Sigmoid colon (tissue), 6 donors: ENCODE measurements at regions not wholly inside any gene's neighbourhood (a gene's known extent, or its start where the extent isn't known, plus 50 kb on each side); places are given as distances from the start of the nearest gene placed in this dataset.

ENCODE experiments used
- DNase-seq: peaks from one replicate; pipeline ENCODE4 v3.0.0-alpha.2; 2019
- H3K27ac ChIP-seq, 4 donors: fragments of 200-600 bp; sonication (generic); one replicate each; pipeline ENCODE4 v1.5.1; 2016 to 2019; ENCODE audit warnings: mild to moderate bottlenecking in 1 of 4
- H3K27me3 ChIP-seq, 3 donors: fragments of 200-600 bp; sonication (generic); one replicate each; pipeline ENCODE4 v1.5.1; 2019; ENCODE audit warnings: mild to moderate bottlenecking in 1 of 3
- H3K36me3 ChIP-seq, 4 donors: fragments of 200-600 bp; sonication (generic); one replicate each; pipeline ENCODE4 v1.5.1; 2016 to 2019
- H3K4me1 ChIP-seq, 4 donors: fragments of 200-600 bp; sonication (generic); one replicate each; pipeline ENCODE4 v1.5.1; 2017 to 2019
- H3K4me3 ChIP-seq, 4 donors: fragments of 200-600 bp; sonication (generic); one replicate each; pipeline ENCODE4 v1.5.1; 2017 to 2019; ENCODE audit warnings: mild to moderate bottlenecking in 2 of 4, moderate library complexity in 1 of 4
- H3K9me3 ChIP-seq, 4 donors: fragments of 200-600 bp in 3 of 4; sonication (generic) in 3 of 4; one replicate each; pipeline versions ENCODE4 v1.5.1 to v1.6.1; 2013 to 2019
- EP300 ChIP-seq, 4 donors: sonication (generic); formaldehyde crosslinking; IDR thresholded peaks; one replicate each; pipeline ENCODE4 v1.6.1; 2017; ENCODE audit warnings: antibody characterized with exemption in 4 of 4
- POLR2A ChIP-seq, 2 donors: fragments of 450-650 bp; IDR thresholded peaks; one replicate each; pipeline ENCODE4 v1.6.1; 2016; ENCODE audit warnings: antibody characterized with exemption in 2 of 2, mild to moderate bottlenecking in 2 of 2, moderate library complexity in 2 of 2
- POLR2AphosphoS5 ChIP-seq, 4 donors: sonication (generic); formaldehyde crosslinking; IDR thresholded peaks; one replicate each; pipeline ENCODE4 v1.6.1; 2017; ENCODE audit warnings: antibody characterized with exemption in 4 of 4
- WGBS, 2 donors: extraction: QIAGEN DNeasy Blood & Tissue Kit; methylation state at CpG; one replicate each; pipeline ENCODE4 v1.1.7; 2013; 5-methylcytosine and 5-hydroxymethylcytosine counted together
- intact Hi-C: fragments of 100-400 bp; cut with DNase I; formaldehyde crosslinking; loops from one replicate; pipeline ENCODE4 v1.15.1; 2023
- TF ChIP-seq, protein P1 (sequence below), 4 experiments: fragments of 450-650 bp in 3 of 4; fragments of 200-600 bp in 1 of 4; IDR thresholded peaks; one replicate each; pipeline ENCODE4 v1.5.1; 2016 to 2019; ENCODE audit warnings: antibody characterized with exemption in 4 of 4, mild to moderate bottlenecking in 3 of 4, moderate library complexity in 2 of 4
- donor health status: healthy with polysubstance abuse.
- donor health status: healthy.

- no peaks in the 10 kb centered on the region for H3K27me3 ChIP-seq
- H3K9me3 ChIP-seq = no peaks in the 10 kb centered on the region
- no peaks in the 10 kb centered on the region for H3K4me1 ChIP-seq
- intact Hi-C loops = no loop called here
- H3K4me3 ChIP-seq = no peak overlapping the region
- H3K36me3 ChIP-seq = no peaks in the 10 kb centered on the region
- TF ChIP-seq, protein P1, sequence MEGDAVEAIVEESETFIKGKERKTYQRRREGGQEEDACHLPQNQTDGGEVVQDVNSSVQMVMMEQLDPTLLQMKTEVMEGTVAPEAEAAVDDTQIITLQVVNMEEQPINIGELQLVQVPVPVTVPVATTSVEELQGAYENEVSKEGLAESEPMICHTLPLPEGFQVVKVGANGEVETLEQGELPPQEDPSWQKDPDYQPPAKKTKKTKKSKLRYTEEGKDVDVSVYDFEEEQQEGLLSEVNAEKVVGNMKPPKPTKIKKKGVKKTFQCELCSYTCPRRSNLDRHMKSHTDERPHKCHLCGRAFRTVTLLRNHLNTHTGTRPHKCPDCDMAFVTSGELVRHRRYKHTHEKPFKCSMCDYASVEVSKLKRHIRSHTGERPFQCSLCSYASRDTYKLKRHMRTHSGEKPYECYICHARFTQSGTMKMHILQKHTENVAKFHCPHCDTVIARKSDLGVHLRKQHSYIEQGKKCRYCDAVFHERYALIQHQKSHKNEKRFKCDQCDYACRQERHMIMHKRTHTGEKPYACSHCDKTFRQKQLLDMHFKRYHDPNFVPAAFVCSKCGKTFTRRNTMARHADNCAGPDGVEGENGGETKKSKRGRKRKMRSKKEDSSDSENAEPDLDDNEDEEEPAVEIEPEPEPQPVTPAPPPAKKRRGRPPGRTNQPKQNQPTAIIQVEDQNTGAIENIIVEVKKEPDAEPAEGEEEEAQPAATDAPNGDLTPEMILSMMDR (IDR thresholded peaks at IDR 0.05) = no peak
- TF ChIP-seq POLR2A (IDR thresholded peaks at IDR 0.05) = no peak
- no peak for TF ChIP-seq EP300 (IDR thresholded peaks at IDR 0.05)
- WGBS, 2 donors = 62 to 68% methylated on average over 5 of the region's 5 CpGs
- no peak for DNase-seq
- H3K27ac ChIP-seq = no peak overlapping the region
These were observed 763.6 kb upstream of the EEF2KMT start for GRCh38 chr16:5861241-5861640.

GRCh38 chr16:5858180-5858579 lies 760.6 kb upstream of the EEF2KMT start:
- Histone ChIP-seq H3K36me3 (no peaks in the 10 kb centered on the region), H3K9me3 (no peaks in the 10 kb centered on the region), H3K27ac (no peak overlapping the region), H3K27me3 (no peaks in the 10 kb centered on the region), H3K4me3 (no peak overlapping the region), H3K4me1 (no peaks in the 10 kb centered on the region)
- no peak for DNase-seq
- 53 to 65% methylated on average over 4 of the region's 4 CpGs for WGBS, 2 donors
- TF ChIP-seq POLR2AphosphoS5 (IDR thresholded peaks at IDR 0.05) (no peak), POLR2A (IDR thresholded peaks at IDR 0.05) (no peak)
- intact Hi-C loops = no loop called here

GRCh38 chr16:5854027-5854426 lies 756.4 kb upstream of the EEF2KMT start:
- no peaks in the 10 kb centered on the region for H3K36me3 ChIP-seq
- no peaks in the 10 kb centered on the region for H3K9me3 ChIP-seq
- H3K27me3 ChIP-seq = no peaks in the 10 kb centered on the region
- TF ChIP-seq POLR2A (IDR thresholded peaks at IDR 0.05) (no peak), EP300 (IDR thresholded peaks at IDR 0.05) (no peak), POLR2AphosphoS5 (IDR thresholded peaks at IDR 0.05) (no peak)
- TF ChIP-seq, protein P1 (IDR thresholded peaks at IDR 0.05) = no peak
- no peak overlapping the region for H3K4me3 ChIP-seq
- no peaks in the 10 kb centered on the region for H3K4me1 ChIP-seq
- intact Hi-C loops = no loop called here
- 69 to 78% methylated on average over 5 of the region's 5 CpGs for WGBS, 2 donors
- H3K27ac ChIP-seq = no peak overlapping the region
- DNase-seq = no peak

DNA sequence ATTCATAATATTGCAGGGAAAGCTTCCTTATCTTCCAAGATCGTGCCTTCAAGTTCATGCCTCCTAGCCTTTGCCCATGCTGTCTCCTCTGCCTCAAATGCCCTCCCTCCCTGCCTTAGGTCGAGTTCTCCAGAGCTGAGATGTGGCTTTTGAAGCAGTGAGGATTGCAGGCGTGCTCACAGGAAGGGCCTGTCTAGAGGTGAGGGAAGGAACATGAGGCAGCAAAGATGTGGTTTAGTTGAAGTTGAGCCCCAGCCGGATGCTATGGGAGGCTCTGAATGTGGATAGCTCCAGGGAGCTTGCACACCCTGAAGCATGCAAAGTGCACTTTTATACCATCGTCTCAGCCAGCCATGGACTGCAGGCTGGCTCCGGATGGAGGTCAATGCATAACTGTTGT lies 754.6 kb upstream of the EEF2KMT start:
- 72 to 83% methylated on average over 6 of the region's 6 CpGs for WGBS, 2 donors
- no peak for DNase-seq
- Histone ChIP-seq H3K36me3 (no peaks in the 10 kb centered on the region), H3K9me3 (no peaks in the 10 kb centered on the region), H3K4me1 (no peaks in the 10 kb centered on the region), H3K27me3 (no peaks in the 10 kb centered on the region), H3K4me3 (no peak overlapping the region), H3K27ac (no peak overlapping the region)
- intact Hi-C loops = no loop called here
- TF ChIP-seq EP300 (IDR thresholded peaks at IDR 0.05) = no peak
- TF ChIP-seq POLR2AphosphoS5 (IDR thresholded peaks at IDR 0.05) = no peak
- TF ChIP-seq, protein P1 (IDR thresholded peaks at IDR 0.05) = no peak
- no peak for TF ChIP-seq POLR2A (IDR thresholded peaks at IDR 0.05)

DNA sequence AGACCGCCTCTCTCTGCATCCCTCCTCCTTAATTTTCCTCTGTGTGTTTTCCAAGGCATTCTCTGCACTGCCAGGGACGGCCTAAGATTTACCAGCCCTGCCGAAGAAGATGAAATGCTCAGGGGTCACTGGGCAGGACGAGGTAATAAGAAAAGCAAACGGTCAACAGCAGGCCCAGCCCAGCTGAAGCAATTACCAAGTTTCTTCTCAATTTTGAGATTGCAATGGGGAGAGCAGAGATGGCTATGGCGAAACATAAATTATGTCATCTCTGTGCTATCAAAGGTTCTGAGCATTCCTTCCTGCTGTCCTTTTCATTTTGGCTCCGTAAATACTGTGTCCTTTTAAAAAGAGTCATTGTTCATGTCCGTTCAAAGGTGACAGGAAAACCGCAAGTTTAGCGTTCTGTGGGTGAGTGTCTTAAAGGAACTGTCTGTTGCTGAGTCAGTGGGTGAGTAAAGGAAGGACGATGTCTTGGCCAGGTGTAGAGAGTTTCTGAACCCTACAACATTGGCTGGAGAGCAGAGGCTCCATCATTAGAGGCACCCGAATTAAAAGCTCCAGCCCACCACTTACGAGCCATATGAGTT lies 753.9 kb upstream of the EEF2KMT start:
- H3K4me3 ChIP-seq = no peak overlapping the region
- no peak for DNase-seq
- no peaks in the 10 kb centered on the region for H3K4me1 ChIP-seq
- TF ChIP-seq EP300 (IDR thresholded peaks at IDR 0.05) = no peak
- no peak for TF ChIP-seq POLR2AphosphoS5 (IDR thresholded peaks at IDR 0.05)
- TF ChIP-seq, protein P1 (IDR thresholded peaks at IDR 0.05) = no peak
- no peak for TF ChIP-seq POLR2A (IDR thresholded peaks at IDR 0.05)
- intact Hi-C loops = no loop called here
- no peaks in the 10 kb centered on the region for H3K27me3 ChIP-seq
- H3K36me3 ChIP-seq = no peaks in the 10 kb centered on the region
- H3K9me3 ChIP-seq = no peaks in the 10 kb centered on the region
- H3K27ac ChIP-seq = no peak overlapping the region
- WGBS, 2 donors = 64 to 73% methylated on average over 13 of the region's 13 CpGs
